ENCODE measurements at regions not wholly inside any gene's neighbourhood (a gene's known extent, or its start where the extent isn't known, plus 50 kb on each side); places are given as distances from the start of the nearest gene placed in this dataset.

- TF ChIP-seq CTCF (IDR thresholded peaks at IDR 0.05) (no peak), POLR2A (IDR thresholded peaks at IDR 0.05) (no peak)
These were observed 353.6 kb downstream of the FGF9 start for GRCh38 chr13:22024381-22024994.

Measured in testis (tissue), 2 donors.